Peyer's patch (tissue), 4 donors: ENCODE measurements at regions not wholly inside any gene's neighbourhood (a gene's known extent, or its start where the extent isn't known, plus 50 kb on each side); places are given as distances from the start of the nearest gene placed in this dataset.

Experiments used
- DNase-seq, 3 donors: peaks; one replicate each; pipeline ENCODE4 v3.0.0-alpha.2; 2017 to 2019
- H3K27ac ChIP-seq, 4 donors: fragments of 200-600 bp; sonication (generic); one replicate each; pipeline ENCODE4 v1.5.1; 2016 to 2019
- H3K27me3 ChIP-seq, 2 donors: fragments of 200-600 bp; sonication (generic); one replicate each; pipeline ENCODE4 v1.5.1; 2019
- H3K36me3 ChIP-seq, 3 donors: fragments of 200-600 bp; sonication (generic); one replicate each; pipeline ENCODE4 v1.5.1; 2016 to 2019
- H3K4me1 ChIP-seq, 4 donors: fragments of 200-600 bp; sonication (generic); one replicate each; pipeline ENCODE4 v1.5.1; 2016 to 2019
- H3K4me3 ChIP-seq, 4 donors: fragments of 200-600 bp; sonication (generic); 1 replicate in 3 of 4; 2 replicates in 1 of 4; pipeline ENCODE4 v1.5.1; 2016 to 2019; ENCODE audit warnings: mild to moderate bottlenecking in 1 of 4
- H3K9me3 ChIP-seq, 4 donors: fragments of 200-600 bp; sonication (generic); one replicate each; pipeline ENCODE4 v1.5.1; 2016 to 2019; ENCODE audit warnings: mild to moderate bottlenecking in 1 of 4
- CTCF ChIP-seq, 6 experiments: fragments of 450-650 bp in 4 of 6; fragments of 200-600 bp in 2 of 6; sonication (generic) in 1 of 6; IDR thresholded peaks; one replicate each; pipeline ENCODE4 v1.5.1; 2017 to 2019; ENCODE audit warnings: antibody characterized with exemption in 6 of 6, mild to moderate bottlenecking in 3 of 6, moderate library complexity in 1 of 6
- POLR2A ChIP-seq, 2 donors: fragments of 450-650 bp; IDR thresholded peaks; one replicate each; pipeline ENCODE4 v1.5.1; 2017; ENCODE audit warnings: antibody characterized with exemption in 2 of 2, mild to moderate bottlenecking in 2 of 2, moderate library complexity in 2 of 2

- Histone ChIP-seq H3K9me3 (no peaks in the 10 kb centered on the region), H3K36me3 (no peaks in the 10 kb centered on the region), H3K4me1 (no peaks in the 10 kb centered on the region), H3K4me3 (no peak overlapping the region), H3K27ac (no peak overlapping the region), H3K27me3 (no peaks in the 10 kb centered on the region)
- DNase-seq, result no peak
- no peak for TF ChIP-seq POLR2A (IDR thresholded peaks at IDR 0.05)
Observed at GRCh38 chr1:61627365-61627764, 97.6 kb downstream of the TM2D1 start.

- TF ChIP-seq POLR2A (IDR thresholded peaks at IDR 0.05) (no peak), CTCF (IDR thresholded peaks at IDR 0.05) (no peak)
- Histone ChIP-seq H3K4me1 (no peaks in the 10 kb centered on the region), H3K9me3 (no peaks in the 10 kb centered on the region), H3K27me3 (no peaks in the 10 kb centered on the region), H3K27ac (no peak overlapping the region), H3K4me3 (no peak overlapping the region), H3K36me3 (no peaks in the 10 kb centered on the region)
- no peak for DNase-seq
Observed at GRCh38 chr1:61626816-61627215, 98.1 kb downstream of the TM2D1 start.

- Histone ChIP-seq H3K9me3 (no peaks in the 10 kb centered on the region), H3K27ac (no peak overlapping the region), H3K27me3 (no peaks in the 10 kb centered on the region), H3K36me3 (no peaks in the 10 kb centered on the region), H3K4me3 (no peak overlapping the region), H3K4me1 (no peaks in the 10 kb centered on the region)
- DNase-seq, result no peak
- TF ChIP-seq POLR2A (IDR thresholded peaks at IDR 0.05) (no peak), CTCF (IDR thresholded peaks at IDR 0.05) (no peak)
Observed at GRCh38 chr1:61623852-61624251, 101.1 kb downstream of the TM2D1 start.

- H3K4me1 ChIP-seq, result no peaks in the 10 kb centered on the region
- H3K36me3 ChIP-seq, result no peaks in the 10 kb centered on the region
- DNase-seq, result no peak
- no peak overlapping the region for H3K4me3 ChIP-seq
- H3K27me3 ChIP-seq, result no peaks in the 10 kb centered on the region
- no peak overlapping the region for H3K27ac ChIP-seq
- TF ChIP-seq POLR2A (IDR thresholded peaks at IDR 0.05), result no peak
- TF ChIP-seq CTCF (IDR thresholded peaks at IDR 0.05), result no peak
- no peaks in the 10 kb centered on the region for H3K9me3 ChIP-seq
Observed at GRCh38 chr1:61620536-61620935, 104.4 kb downstream of the TM2D1 start.

- TF ChIP-seq CTCF (IDR thresholded peaks at IDR 0.05) (no peak), POLR2A (IDR thresholded peaks at IDR 0.05) (no peak)
- Histone ChIP-seq H3K4me1 (no peaks in the 10 kb centered on the region), H3K36me3 (no peaks in the 10 kb centered on the region), H3K4me3 (no peak overlapping the region), H3K9me3 (no peaks in the 10 kb centered on the region), H3K27me3 (no peaks in the 10 kb centered on the region), H3K27ac (no peak overlapping the region)
- no peak for DNase-seq
Observed at GRCh38 chr1:61618755-61619154, 106.2 kb downstream of the TM2D1 start.

- Histone ChIP-seq H3K27ac (no peak overlapping the region), H3K4me1 (no peaks in the 10 kb centered on the region), H3K4me3 (no peak overlapping the region), H3K27me3 (no peaks in the 10 kb centered on the region), H3K9me3 (no peaks in the 10 kb centered on the region), H3K36me3 (no peaks in the 10 kb centered on the region)
- no peak for DNase-seq
- TF ChIP-seq CTCF (IDR thresholded peaks at IDR 0.05) (no peak), POLR2A (IDR thresholded peaks at IDR 0.05) (no peak)
Observed at GRCh38 chr1:61618193-61618592, 106.7 kb downstream of the TM2D1 start.
